ENCODE measurements at regions not wholly inside any gene's neighbourhood (a gene's known extent, or its start where the extent isn't known, plus 50 kb on each side); places are given as distances from the start of the nearest gene placed in this dataset.

GRCh38 chr1:43041591-43041990 lies 82.9 kb upstream of the SLC2A1 start:
- no peak overlapping the region for H3K4me3 ChIP-seq (ENCODE audit: low read depth, low read length)
- TF ChIP-seq CTCF (IDR thresholded peaks at IDR 0.05; ENCODE audit: borderline replicate concordance, insufficient read depth, low read depth, low read length): no peak

GRCh38 chr1:43039228-43040055 lies 80.8 kb upstream of the SLC2A1 start:
- no peak for TF ChIP-seq CTCF (IDR thresholded peaks at IDR 0.05; ENCODE audit: borderline replicate concordance, insufficient read depth, low read depth, low read length)
- H3K4me3 ChIP-seq (ENCODE audit: low read depth, low read length): no peak overlapping the region

- TF ChIP-seq CTCF (IDR thresholded peaks at IDR 0.05; ENCODE audit: borderline replicate concordance, insufficient read depth, low read depth, low read length): no peak
- no peak overlapping the region for H3K4me3 ChIP-seq (ENCODE audit: low read depth, low read length)
Observed at GRCh38 chr1:43038232-43038935, 79.7 kb upstream of the SLC2A1 start.

GRCh38 chr1:43037466-43037865 lies 78.8 kb upstream of the SLC2A1 start:
- H3K4me3 ChIP-seq (ENCODE audit: low read depth, low read length): no peak overlapping the region
- no peak for TF ChIP-seq CTCF (IDR thresholded peaks at IDR 0.05; ENCODE audit: borderline replicate concordance, insufficient read depth, low read depth, low read length)

- TF ChIP-seq CTCF (IDR thresholded peaks at IDR 0.05; ENCODE audit: borderline replicate concordance, insufficient read depth, low read depth, low read length): no peak
- H3K4me3 ChIP-seq (ENCODE audit: low read depth, low read length): no peak overlapping the region
Observed at GRCh38 chr1:43036932-43037331, 78.3 kb upstream of the SLC2A1 start.

GRCh38 chr1:43035821-43036741 lies 77.4 kb upstream of the SLC2A1 start:
- no peak for TF ChIP-seq CTCF (IDR thresholded peaks at IDR 0.05; ENCODE audit: borderline replicate concordance, insufficient read depth, low read depth, low read length)

More at GRCh38 chr1:43035821-43036741, 77.4 kb upstream of the SLC2A1 start:
- no peak overlapping the region for H3K4me3 ChIP-seq (ENCODE audit: low read depth, low read length)
